HG03097 (cell line): ENCODE measurements at regions not wholly inside any gene's neighbourhood (a gene's known extent, or its start where the extent isn't known, plus 50 kb on each side); places are given as distances from the start of the nearest gene placed in this dataset.

Experiments
- ATAC-seq: cut with Tn5 transposase; IDR thresholded peaks from one replicate; pipeline ENCODE4 v1.9.1; 2021; ENCODE audit not compliant: unreplicated experiment, low FRiP score

- ATAC-seq: no peak
These were observed 57.4 kb upstream of the TMPRSS15 start for GRCh38 chr21:18460979-18461378.

GRCh38 chr21:18461743-18462142 lies 58.2 kb upstream of the TMPRSS15 start:
- no peak for ATAC-seq

GRCh38 chr21:18467715-18468114 lies 64.1 kb upstream of the TMPRSS15 start:
- ATAC-seq: no peak

- ATAC-seq: no peak
These were observed 65.2 kb upstream of the TMPRSS15 start for GRCh38 chr21:18468790-18469189.

- no peak for ATAC-seq
These were observed 73.1 kb upstream of the TMPRSS15 start for GRCh38 chr21:18476639-18477038.

GRCh38 chr21:18477043-18477442 lies 73.5 kb upstream of the TMPRSS15 start:
- no peak for ATAC-seq

GRCh38 chr21:18478513-18478912 lies 74.9 kb upstream of the TMPRSS15 start:
- no peak for ATAC-seq

GRCh38 chr21:18488252-18488651 lies 84.7 kb upstream of the TMPRSS15 start:
- ATAC-seq: no peak

- no peak for ATAC-seq
These were observed 89.8 kb upstream of the TMPRSS15 start for GRCh38 chr21:18493422-18493821.

- no peak for ATAC-seq
These were observed 91.9 kb upstream of the TMPRSS15 start for GRCh38 chr21:18495523-18495922.

- no peak for ATAC-seq
These were observed 94.8 kb upstream of the TMPRSS15 start for GRCh38 chr21:18498431-18498830.

- no peak for ATAC-seq
These were observed 96.3 kb upstream of the TMPRSS15 start for GRCh38 chr21:18499761-18500376.

GRCh38 chr21:18518054-18518481 lies 114.5 kb upstream of the TMPRSS15 start:
- ATAC-seq: no peak

GRCh38 chr21:18521204-18521603 lies 117.6 kb upstream of the TMPRSS15 start:
- ATAC-seq: no peak

GRCh38 chr21:18522181-18522972 lies 118.8 kb upstream of the TMPRSS15 start:
- ATAC-seq: no peak

- no peak for ATAC-seq
These were observed 120.7 kb upstream of the TMPRSS15 start for GRCh38 chr21:18524097-18524880.

GRCh38 chr21:18529254-18529653 lies 125.7 kb upstream of the TMPRSS15 start:
- ATAC-seq: no peak

- no peak for ATAC-seq
These were observed 138.5 kb upstream of the TMPRSS15 start for GRCh38 chr21:18542081-18542480.

- ATAC-seq: no peak
These were observed 142.3 kb upstream of the TMPRSS15 start for GRCh38 chr21:18545908-18546307.

GRCh38 chr21:18547347-18547746 lies 143.8 kb upstream of the TMPRSS15 start:
- ATAC-seq: no peak

GRCh38 chr21:18548249-18548648 lies 144.7 kb upstream of the TMPRSS15 start:
- ATAC-seq: no peak
